PC-3 (cell line): ENCODE measurements at regions not wholly inside any gene's neighbourhood (a gene's known extent, or its start where the extent isn't known, plus 50 kb on each side); places are given as distances from the start of the nearest gene placed in this dataset.

Experiments
- ATAC-seq: fragments of 200-7000 bp; cut with Tn5 transposase; 2 replicates; pipeline ENCODE4 v1.9.1; 2020; ENCODE audit warnings: mild to moderate bottlenecking, moderate library complexity
- BruUV-seq: library from RNA; stranded (reverse); fragments of 400-500 nt; replicated peaks from 2 replicates; lab custom pipeline; 2021; lab: Mats Ljungman, UMichigan
- CTCF ChIA-PET: fragments of 300-600 bp; sonication (Branson Sonifier 250); formaldehyde crosslinking; loops from one replicate; lab custom pipeline; 2022; ENCODE audit warnings: antibody characterized with exemption; lab: Charles Lee
- POLR2A ChIA-PET: fragments of 300-600 bp; sonication (Branson Sonifier 250); formaldehyde crosslinking; loops from one replicate; lab custom pipeline; 2022; ENCODE audit warnings: antibody characterized with exemption; ENCODE audit not compliant: unreplicated experiment; lab: Charles Lee
- DNase-seq: peaks from one replicate; pipeline ENCODE4 v3.0.0-alpha.2; 2015
- H2AFZ ChIP-seq: fragments of 300-600 bp; sonication (generic); 2 replicates; pipeline ENCODE4 v1.6.0; 2016; ENCODE audit warnings: antibody characterized with exemption, low read length
- H3F3A ChIP-seq: fragments of 300-600 bp; sonication (generic); one replicate; pipeline ENCODE4 v1.6.0; 2017; ENCODE audit warnings: antibody characterized with exemption, low read length, control low read depth, mild to moderate bottlenecking; ENCODE audit not compliant: unreplicated experiment
- H3K27ac ChIP-seq: fragments of 300-600 bp; sonication (generic); 2 replicates; pipeline ENCODE4 v1.5.1; 2016; ENCODE audit warnings: mild to moderate bottlenecking, low read length
- H3K27me3 ChIP-seq: fragments of 300-600 bp; sonication (generic); 2 replicates; pipeline ENCODE4 v1.6.1; 2016; ENCODE audit warnings: low read length, mixed read lengths
- H3K36me3 ChIP-seq: fragments of 300-600 bp; sonication (generic); 2 replicates; pipeline ENCODE4 v1.6.1; 2016; ENCODE audit warnings: low read depth, mixed run types, low read length, mixed read lengths
- H3K4me1 ChIP-seq: fragments of 300-600 bp; sonication (generic); 2 replicates; pipeline ENCODE4 v1.5.1; 2016; ENCODE audit warnings: low read length; ENCODE audit not compliant: insufficient read depth
- H3K4me2 ChIP-seq: fragments of 300-600 bp; sonication (generic); 2 replicates; pipeline ENCODE4 v1.6.0; 2016; ENCODE audit warnings: low read length
- H3K4me3 ChIP-seq: fragments of 300-600 bp; sonication (generic); 2 replicates; pipeline ENCODE4 v1.5.1; 2016; ENCODE audit warnings: mild to moderate bottlenecking, low read length, mixed read lengths
- H3K79me2 ChIP-seq: fragments of 300-600 bp; sonication (generic); 2 replicates; pipeline ENCODE4 v1.6.1; 2017; ENCODE audit warnings: low read length, mixed read lengths
- H3K9ac ChIP-seq: fragments of 300-600 bp; sonication (generic); 2 replicates; pipeline ENCODE4 v1.6.0; 2016; ENCODE audit warnings: mild to moderate bottlenecking, low read length
- H3K9me2 ChIP-seq: fragments of 300-600 bp; sonication (generic); replicated peaks from 2 replicates; pipeline ENCODE4 v1.6.1; 2016; ENCODE audit warnings: mixed run types, low read length, mixed read lengths
- H3K9me3 ChIP-seq: fragments of 300-600 bp; sonication (generic); 2 replicates; pipeline ENCODE4 v1.6.1; 2016; ENCODE audit warnings: low read length, mixed read lengths
- H4K20me1 ChIP-seq: fragments of 300-600 bp; sonication (generic); 2 replicates; pipeline ENCODE4 v1.6.1; 2016; ENCODE audit warnings: low read length, mixed read lengths
- CTCF ChIP-seq: fragments of 300-600 bp; sonication (generic); conservative IDR thresholded peaks from 2 replicates; pipeline ENCODE4 v1.5.1; 2017; ENCODE audit warnings: antibody characterized with exemption, low read depth, mild to moderate bottlenecking, low read length
- EZH2 ChIP-seq: fragments of 300-600 bp; sonication (generic); IDR thresholded peaks from one replicate; pipeline ENCODE4 v1.6.1; 2017; ENCODE audit warnings: antibody characterized with exemption, mild to moderate bottlenecking, low read length; ENCODE audit not compliant: unreplicated experiment
- EZH2phosphoT487 ChIP-seq: fragments of 300-600 bp; sonication (generic); IDR thresholded peaks from 2 replicates; pipeline ENCODE4 v1.6.1; 2018; ENCODE audit warnings: mild to moderate bottlenecking, antibody characterized with exemption, low read length, borderline replicate concordance
- intact Hi-C: fragments of 100-400 bp; cut with micrococcal nuclease; formaldehyde crosslinking; loops from 2 replicates; pipeline ENCODE4 v1.9.0; 2023

DNA sequence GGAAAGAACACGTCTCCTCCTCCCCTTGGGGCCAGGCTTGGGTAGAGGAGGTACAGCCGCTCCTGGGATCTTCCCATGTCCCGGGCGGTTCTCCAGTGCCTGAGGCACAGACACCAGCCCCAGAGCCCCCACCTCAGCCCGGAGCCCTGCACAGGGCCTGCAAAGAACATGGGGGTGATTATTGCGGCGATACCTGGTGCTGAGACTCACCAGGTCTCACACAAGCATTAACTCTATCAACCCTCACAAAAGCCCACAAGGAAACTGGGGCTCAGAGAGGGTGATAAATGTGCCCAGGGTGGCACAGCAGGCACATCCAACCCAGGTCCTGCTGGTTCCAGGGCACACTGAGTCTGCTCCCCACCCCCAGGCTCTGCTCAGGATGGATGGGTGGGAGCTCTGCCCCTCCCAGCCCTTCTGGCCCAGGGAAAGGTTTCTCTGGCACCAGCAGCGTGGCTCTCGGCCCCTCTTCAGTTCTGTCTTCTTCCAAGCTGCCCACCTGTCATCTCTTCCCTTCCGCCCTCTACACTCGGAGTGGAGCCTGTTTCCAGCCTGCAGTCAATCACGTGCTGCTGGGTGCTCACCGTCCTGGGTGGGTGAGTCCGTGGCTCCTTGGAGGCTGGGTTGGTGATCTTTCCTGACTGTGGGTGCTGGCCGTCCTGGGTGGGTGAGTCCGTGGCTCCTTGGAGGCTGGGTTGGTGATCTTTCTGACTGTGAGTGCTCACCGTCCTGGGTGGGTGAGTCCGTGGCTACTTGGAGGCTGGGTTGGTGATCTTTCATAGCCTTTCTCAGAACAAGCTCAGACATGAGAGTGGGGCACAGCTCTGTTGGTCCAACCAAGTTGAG is 53.6 kb upstream of the AJAP1 start:
- TF ChIP-seq EZH2 = no peak
- TF ChIP-seq CTCF = no peak
- TF ChIP-seq EZH2phosphoT487 = no peak
- POLR2A ChIA-PET = no interaction called here
- no peaks in the 10 kb centered on the region for H3K79me2 ChIP-seq
- CTCF ChIA-PET = no interaction called here
- H4K20me1 ChIP-seq = no peaks in the 10 kb centered on the region
- H3K27me3 ChIP-seq = peaks cover 64% of the 10 kb centered on the region
- 0 out of 2 replicates have a peak, but pooled peaks cover 2% of the 10 kb centered on the region for H3K9me3 ChIP-seq
- intact Hi-C loops = no loop called here
- H3K4me1 ChIP-seq = no peaks in the 10 kb centered on the region
- no peak for ATAC-seq
- no peak for DNase-seq
- no peaks in the 10 kb centered on the region for H3K36me3 ChIP-seq
- H3K9ac ChIP-seq = no peak overlapping the region
- no peak overlapping the region for H2AFZ ChIP-seq
- H3K27ac ChIP-seq = no peak overlapping the region
- no peak overlapping the region for H3K4me3 ChIP-seq
- H3K9me2 ChIP-seq = no peaks in the 10 kb centered on the region
- no TSS peak for BruUV-seq
- H3F3A ChIP-seq = no peaks in the 10 kb centered on the region
- H3K4me2 ChIP-seq = no peak overlapping the region

DNA sequence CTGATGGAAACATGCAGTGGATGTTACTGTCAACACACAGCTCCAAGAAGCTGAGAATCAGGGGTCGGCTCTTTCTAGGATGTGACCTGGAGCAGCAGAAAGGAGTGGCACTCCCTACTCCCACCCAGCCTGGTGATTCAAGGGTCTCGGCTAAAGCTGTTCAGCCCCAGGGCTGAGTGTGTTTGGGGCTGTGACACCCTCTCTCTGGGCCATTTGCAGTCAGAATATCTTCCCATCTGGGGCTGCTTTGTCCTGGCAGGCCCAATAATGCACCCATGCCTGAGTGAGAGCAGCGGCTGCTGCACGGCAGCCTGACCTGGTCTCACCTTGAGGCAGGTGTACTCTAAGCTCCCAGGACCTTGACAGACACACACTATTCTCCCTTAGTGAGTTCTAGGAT is 52.5 kb upstream of the AJAP1 start:
- intact Hi-C loops = no loop called here
- Histone ChIP-seq H3K4me3 (no peak overlapping the region), H3K27me3 (peaks cover 53% of the 10 kb centered on the region), H2AFZ (no peak overlapping the region), H3K9me2 (no peaks in the 10 kb centered on the region), H3F3A (no peaks in the 10 kb centered on the region), H4K20me1 (no peaks in the 10 kb centered on the region), H3K4me2 (no peak overlapping the region), H3K9me3 (0 out of 2 replicates have a peak, but pooled peaks cover 4% of the 10 kb centered on the region), H3K9ac (no peak overlapping the region), H3K36me3 (no peaks in the 10 kb centered on the region), H3K4me1 (no peaks in the 10 kb centered on the region), H3K79me2 (no peaks in the 10 kb centered on the region), H3K27ac (no peak overlapping the region)
- no peak for DNase-seq
- ChIA-PET POLR2A (no interaction called here), CTCF (no interaction called here)
- BruUV-seq = no TSS peak
- ATAC-seq = no peak
- TF ChIP-seq EZH2phosphoT487 (no peak), EZH2 (no peak), CTCF (no peak)
